ENCODE measurements at regions not wholly inside any gene's neighbourhood (a gene's known extent, or its start where the extent isn't known, plus 50 kb on each side); places are given as distances from the start of the nearest gene placed in this dataset.

DNA sequence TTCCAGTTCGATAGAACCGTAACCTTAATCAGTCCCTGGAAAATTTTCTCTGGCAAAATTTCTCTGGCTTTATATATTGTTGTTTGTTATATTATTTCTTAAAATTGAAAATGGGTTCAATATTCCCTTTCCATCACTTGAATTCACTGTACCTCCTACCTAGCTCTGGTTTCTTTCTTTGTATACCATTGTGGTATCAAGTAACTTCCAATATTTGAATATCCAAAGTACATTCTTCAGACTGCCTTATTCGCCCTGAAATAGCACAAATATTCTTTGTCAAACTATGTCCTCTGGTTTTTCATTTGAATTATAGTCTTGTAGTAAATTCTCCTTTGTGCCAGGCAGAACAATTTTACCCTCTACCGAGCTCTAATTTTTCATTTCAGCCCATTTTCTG, 541.6 kb downstream of the REEP3 start:
- H3K9me3 Mint-ChIP-seq: no peaks in the 10 kb centered on the region
- H3K27ac Mint-ChIP-seq: no peak overlapping the region
- H3K4me1 Mint-ChIP-seq: no peaks in the 10 kb centered on the region
- peaks cover 3% of the 10 kb centered on the region for H3K27me3 Mint-ChIP-seq
- CTCF ChIA-PET: no interaction called here
- H3K36me3 Mint-ChIP-seq (ENCODE audit: low read depth): no peaks in the 10 kb centered on the region
- no peak for DNase-seq
- no peak overlapping the region for H3K4me3 Mint-ChIP-seq
- POLR2A ChIA-PET: no interaction called here

DNA sequence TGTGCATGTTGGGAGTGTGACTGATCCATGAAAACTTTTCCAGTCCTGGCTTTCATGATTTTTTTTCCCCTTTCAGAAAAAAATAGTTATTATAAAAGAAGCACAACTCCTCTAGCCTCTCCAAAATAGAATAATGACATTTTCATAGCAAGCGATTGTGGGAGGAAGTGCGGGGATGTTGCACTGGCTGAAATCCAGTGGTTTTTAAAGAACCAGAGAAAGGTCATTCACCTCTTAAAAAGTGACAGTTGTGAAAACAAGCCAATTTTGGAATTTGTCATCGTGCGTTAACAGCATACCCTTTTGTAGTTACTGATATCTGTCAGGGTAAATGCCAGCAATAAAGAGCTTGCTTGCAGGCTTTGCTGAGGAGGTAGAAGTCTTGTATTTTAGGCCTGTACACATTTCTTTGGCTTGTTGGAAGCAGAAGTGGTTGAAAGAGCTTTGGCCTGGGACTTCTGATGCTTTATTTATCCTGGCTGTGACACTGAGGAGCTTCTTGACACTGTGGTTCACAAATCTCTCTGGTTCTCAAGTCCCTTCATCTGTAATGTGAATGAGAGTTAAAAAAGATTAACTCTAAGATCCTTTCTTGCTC, 545.9 kb downstream of the REEP3 start:
- ChIA-PET CTCF (no interaction called here), POLR2A (no interaction called here)
- Mint-ChIP-seq H3K9me3 (no peaks in the 10 kb centered on the region), H3K4me1 (no peaks in the 10 kb centered on the region), H3K27me3 (no peaks in the 10 kb centered on the region), H3K27ac (no peak overlapping the region), H3K4me3 (no peak overlapping the region), H3K36me3 (ENCODE audit: low read depth) (no peaks in the 10 kb centered on the region)
- no peak for DNase-seq

GRCh38 chr10:64067859-64068258, 546.7 kb downstream of the REEP3 start:
- H3K4me1 Mint-ChIP-seq: no peaks in the 10 kb centered on the region
- H3K9me3 Mint-ChIP-seq: no peaks in the 10 kb centered on the region
- ChIA-PET CTCF (no interaction called here), POLR2A (no interaction called here)
- no peak overlapping the region for H3K4me3 Mint-ChIP-seq
- H3K27me3 Mint-ChIP-seq: no peaks in the 10 kb centered on the region
- no peaks in the 10 kb centered on the region for H3K36me3 Mint-ChIP-seq (ENCODE audit: low read depth)
- DNase-seq: no peak
- H3K27ac Mint-ChIP-seq: no peak overlapping the region

GRCh38 chr10:64070241-64070640, 549.0 kb downstream of the REEP3 start:
- ChIA-PET POLR2A (no interaction called here), CTCF (no interaction called here)
- Mint-ChIP-seq H3K4me1 (no peaks in the 10 kb centered on the region), H3K4me3 (no peak overlapping the region), H3K9me3 (no peaks in the 10 kb centered on the region), H3K36me3 (ENCODE audit: low read depth) (no peaks in the 10 kb centered on the region), H3K27ac (no peak overlapping the region), H3K27me3 (no peaks in the 10 kb centered on the region)
- no peak for DNase-seq

- ChIA-PET POLR2A (no interaction called here), CTCF (no interaction called here)
- no peak for DNase-seq
- Mint-ChIP-seq H3K27me3 (no peaks in the 10 kb centered on the region), H3K27ac (no peak overlapping the region), H3K36me3 (ENCODE audit: low read depth) (no peaks in the 10 kb centered on the region), H3K4me1 (no peaks in the 10 kb centered on the region), H3K9me3 (no peaks in the 10 kb centered on the region), H3K4me3 (no peak overlapping the region)
Observed at GRCh38 chr10:64071218-64071617, 550.0 kb downstream of the REEP3 start.

- no peak for DNase-seq
- Mint-ChIP-seq H3K9me3 (no peaks in the 10 kb centered on the region), H3K4me1 (no peaks in the 10 kb centered on the region), H3K4me3 (no peak overlapping the region), H3K27me3 (peaks cover 4% of the 10 kb centered on the region), H3K27ac (no peak overlapping the region), H3K36me3 (ENCODE audit: low read depth) (no peaks in the 10 kb centered on the region)
- ChIA-PET POLR2A (no interaction called here), CTCF (no interaction called here)
Observed at GRCh38 chr10:64075604-64076003, 554.4 kb downstream of the REEP3 start.

DNA sequence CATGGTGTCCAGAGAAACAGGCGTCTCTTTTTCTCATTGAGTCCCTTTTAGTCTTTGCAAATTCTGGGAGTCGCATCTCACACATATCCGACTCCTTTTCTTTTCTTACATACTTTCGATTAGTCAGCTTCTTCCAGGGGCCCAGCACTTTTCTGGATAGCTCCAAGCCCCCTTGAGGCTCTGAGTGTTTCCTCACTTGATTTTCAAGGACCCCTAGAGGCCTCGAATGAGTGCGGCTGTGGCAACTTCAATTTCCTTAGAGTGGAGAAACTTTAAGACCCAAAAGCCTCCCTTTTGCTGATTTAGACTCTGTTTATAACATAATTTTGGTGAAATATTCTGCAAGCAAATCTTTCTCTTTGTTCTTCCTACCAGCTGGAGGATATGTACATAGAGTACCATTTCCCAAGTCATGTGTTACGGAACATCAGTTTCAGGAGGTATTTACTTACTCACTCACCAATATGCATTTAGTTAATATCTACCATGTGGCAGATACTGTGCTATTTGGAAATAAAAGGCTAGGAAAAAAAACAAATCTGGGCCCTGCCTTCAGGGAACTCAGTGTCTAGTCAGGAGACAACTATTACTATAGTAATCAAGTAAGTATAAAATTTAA, 555.2 kb downstream of the REEP3 start:
- POLR2A ChIA-PET: no interaction called here
- H3K27ac Mint-ChIP-seq: no peak overlapping the region

DNA sequence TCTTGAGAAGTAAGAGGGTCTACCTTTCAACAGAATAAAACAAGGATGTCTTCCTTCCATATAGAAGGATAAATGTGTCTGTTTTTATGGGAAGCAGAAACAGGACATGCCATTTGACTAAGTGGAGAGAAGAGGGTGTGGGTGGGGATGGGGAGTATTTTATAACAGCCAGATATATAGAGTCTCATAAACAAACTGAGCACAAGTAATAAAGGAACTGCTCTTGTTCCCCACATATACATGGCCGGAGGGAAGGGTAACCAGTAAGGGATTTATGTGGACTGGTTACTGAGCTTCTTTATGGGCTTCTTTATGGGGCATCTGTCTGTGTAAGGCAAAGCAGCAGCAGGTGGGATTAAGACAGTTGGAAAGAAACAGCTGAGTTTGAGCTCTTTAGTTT, 558.1 kb downstream of the REEP3 start:
- DNase-seq: no peak
- no peaks in the 10 kb centered on the region for H3K36me3 Mint-ChIP-seq (ENCODE audit: low read depth)
- ChIA-PET CTCF (interaction anchor here (1.0 kb wide), 1 partner anchor 38 kb away, joined by 3 read pairs; no protein-coding TSS in a partner anchor), POLR2A (no interaction called here)
- no peaks in the 10 kb centered on the region for H3K9me3 Mint-ChIP-seq
- no peaks in the 10 kb centered on the region for H3K4me1 Mint-ChIP-seq
- no peak overlapping the region for H3K4me3 Mint-ChIP-seq
- H3K27ac Mint-ChIP-seq: no peak overlapping the region
- peaks cover 4% of the 10 kb centered on the region for H3K27me3 Mint-ChIP-seq

More for the DNA sequence above, 555.2 kb downstream of the REEP3 start:
- Mint-ChIP-seq H3K36me3 (ENCODE audit: low read depth) (no peaks in the 10 kb centered on the region), H3K4me3 (no peak overlapping the region), H3K4me1 (no peaks in the 10 kb centered on the region), H3K27me3 (peaks cover 4% of the 10 kb centered on the region), H3K9me3 (no peaks in the 10 kb centered on the region)
- CTCF ChIA-PET: no interaction called here
- DNase-seq: no peak

DNA sequence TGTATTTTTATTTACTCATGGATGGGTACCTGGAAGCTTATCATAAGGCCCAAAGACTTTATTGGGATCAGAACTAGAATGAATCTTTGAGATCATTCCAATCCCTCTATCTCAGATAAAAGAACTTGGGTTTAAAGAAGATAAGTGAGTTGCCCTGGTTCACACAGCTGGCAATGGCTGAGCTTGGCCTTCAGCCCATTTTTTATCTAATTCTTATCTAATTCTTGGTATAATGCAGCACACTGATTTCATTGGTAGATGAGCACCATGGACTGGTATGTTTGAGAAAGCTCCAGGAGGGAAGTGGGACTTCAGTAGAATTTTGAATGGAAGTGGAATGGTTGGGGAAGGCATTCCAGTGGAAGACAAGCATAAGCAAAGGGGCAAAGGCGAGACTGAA, 558.9 kb downstream of the REEP3 start:
- Mint-ChIP-seq H3K27ac (no peak overlapping the region), H3K4me1 (no peaks in the 10 kb centered on the region), H3K27me3 (peaks cover 4% of the 10 kb centered on the region), H3K4me3 (no peak overlapping the region), H3K9me3 (no peaks in the 10 kb centered on the region), H3K36me3 (ENCODE audit: low read depth) (no peaks in the 10 kb centered on the region)
- DNase-seq: no peak
- ChIA-PET CTCF (interaction anchor here (1.0 kb wide), 1 partner anchor 39 kb away, joined by 3 read pairs; no protein-coding TSS in a partner anchor), POLR2A (no interaction called here)

- no peaks in the 10 kb centered on the region for H3K4me1 Mint-ChIP-seq
- peaks cover 4% of the 10 kb centered on the region for H3K27me3 Mint-ChIP-seq
- H3K9me3 Mint-ChIP-seq: no peaks in the 10 kb centered on the region
- DNase-seq: no peak
- H3K27ac Mint-ChIP-seq: no peak overlapping the region
- ChIA-PET CTCF (no interaction called here), POLR2A (no interaction called here)
- H3K4me3 Mint-ChIP-seq: no peak overlapping the region
- no peaks in the 10 kb centered on the region for H3K36me3 Mint-ChIP-seq (ENCODE audit: low read depth)
Observed at GRCh38 chr10:64081947-64082482, 560.8 kb downstream of the REEP3 start.

DNA sequence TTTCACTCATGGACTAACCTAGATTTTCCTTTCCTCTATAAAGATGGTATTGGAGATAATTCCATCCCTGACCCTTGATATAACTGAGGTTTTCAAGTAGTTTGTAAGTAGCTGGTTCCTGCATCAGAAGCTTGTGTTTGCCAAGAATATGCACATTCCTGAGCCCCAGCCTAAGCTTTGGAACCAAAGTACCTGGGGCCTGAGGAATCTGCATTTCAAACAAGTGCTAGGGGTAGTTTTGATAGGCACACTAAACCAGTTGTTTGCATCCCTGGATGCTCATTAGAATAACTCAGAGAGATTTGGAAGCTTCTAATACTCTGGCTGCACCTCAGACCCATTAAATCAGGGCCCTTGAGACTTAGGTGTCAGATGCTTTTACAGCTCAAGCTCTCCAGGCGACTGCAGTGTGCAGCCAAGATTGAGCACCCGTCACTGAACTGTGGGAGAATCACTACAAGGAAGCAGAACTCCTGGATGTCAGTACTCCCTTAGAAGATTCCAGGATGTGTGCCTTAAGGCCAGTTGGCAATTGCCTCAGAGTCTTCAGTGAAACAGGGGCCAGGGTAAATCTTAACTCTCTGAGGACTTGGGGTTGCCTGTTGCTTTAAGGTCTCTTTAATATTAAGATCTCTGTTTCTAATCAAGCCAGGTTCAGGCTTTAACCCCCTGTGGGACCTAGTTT, 565.0 kb downstream of the REEP3 start:
- ChIA-PET POLR2A (no interaction called here), CTCF (no interaction called here)
- H3K4me3 Mint-ChIP-seq: no peak overlapping the region
- no peak overlapping the region for H3K27ac Mint-ChIP-seq
- no peaks in the 10 kb centered on the region for H3K36me3 Mint-ChIP-seq (ENCODE audit: low read depth)
- H3K27me3 Mint-ChIP-seq: no peaks in the 10 kb centered on the region
- H3K9me3 Mint-ChIP-seq: no peaks in the 10 kb centered on the region
- H3K4me1 Mint-ChIP-seq: no peaks in the 10 kb centered on the region
- no peak for DNase-seq

- ChIA-PET CTCF (no interaction called here), POLR2A (no interaction called here)
- Mint-ChIP-seq H3K27me3 (no peaks in the 10 kb centered on the region), H3K36me3 (ENCODE audit: low read depth) (no peaks in the 10 kb centered on the region), H3K4me1 (no peaks in the 10 kb centered on the region), H3K27ac (no peak overlapping the region), H3K9me3 (no peaks in the 10 kb centered on the region), H3K4me3 (no peak overlapping the region)
- DNase-seq: no peak
Observed at GRCh38 chr10:64089648-64090047, 568.4 kb downstream of the REEP3 start.

- ChIA-PET CTCF (no interaction called here), POLR2A (no interaction called here)
- Mint-ChIP-seq H3K27me3 (no peaks in the 10 kb centered on the region), H3K36me3 (ENCODE audit: low read depth) (no peaks in the 10 kb centered on the region), H3K4me1 (no peaks in the 10 kb centered on the region), H3K9me3 (no peaks in the 10 kb centered on the region), H3K4me3 (no peak overlapping the region), H3K27ac (no peak overlapping the region)
- DNase-seq: no peak
Observed at GRCh38 chr10:64090865-64091264, 569.7 kb downstream of the REEP3 start.

DNA sequence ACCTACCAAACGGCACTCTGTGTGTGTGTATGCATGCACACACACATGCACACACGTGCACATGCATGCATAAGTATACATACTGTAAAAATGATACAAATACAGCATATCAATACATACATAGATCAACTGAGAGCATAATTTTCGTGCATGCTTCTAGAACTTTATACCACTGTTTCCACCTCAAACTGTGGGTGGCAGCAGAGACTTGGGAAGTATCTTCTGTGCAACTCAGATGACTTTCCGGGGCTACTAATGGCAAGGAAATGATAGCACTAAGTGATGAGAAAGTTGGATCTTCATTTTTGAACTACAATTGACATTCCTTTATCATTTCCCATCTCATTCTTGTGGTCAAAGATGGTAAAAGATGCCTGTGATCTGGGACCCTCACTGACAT, 570.7 kb downstream of the REEP3 start:
- ChIA-PET CTCF (no interaction called here), POLR2A (no interaction called here)
- no peaks in the 10 kb centered on the region for H3K27me3 Mint-ChIP-seq
- no peaks in the 10 kb centered on the region for H3K4me1 Mint-ChIP-seq
- no peak overlapping the region for H3K4me3 Mint-ChIP-seq
- H3K36me3 Mint-ChIP-seq (ENCODE audit: low read depth): no peaks in the 10 kb centered on the region
- no peak for DNase-seq
- H3K9me3 Mint-ChIP-seq: no peaks in the 10 kb centered on the region
- no peak overlapping the region for H3K27ac Mint-ChIP-seq

Data from activated CD4-positive, alpha-beta memory T cell treated with anti-CD3 and anti-CD28 coated beads, Interleukin-2, amount 10 ng/mL, durations not matched to agents 7 days and 5 days (primary cell).